SK-N-MC (cell line): ENCODE measurements at regions not wholly inside any gene's neighbourhood (a gene's known extent, or its start where the extent isn't known, plus 50 kb on each side); places are given as distances from the start of the nearest gene placed in this dataset.

Source experiments
- EZH2 ChIP-seq: fragments of 200-600 bp; sonication (generic); IDR thresholded peaks from one replicate; pipeline ENCODE4 v1.6.1; 2017; ENCODE audit warnings: antibody characterized with exemption
- POLR2AphosphoS5 ChIP-seq: IDR thresholded peaks from 2 replicates; pipeline ENCODE4 v1.6.1; 2012; ENCODE audit warnings: mild to moderate bottlenecking, low read depth, low read length, borderline replicate concordance

DNA sequence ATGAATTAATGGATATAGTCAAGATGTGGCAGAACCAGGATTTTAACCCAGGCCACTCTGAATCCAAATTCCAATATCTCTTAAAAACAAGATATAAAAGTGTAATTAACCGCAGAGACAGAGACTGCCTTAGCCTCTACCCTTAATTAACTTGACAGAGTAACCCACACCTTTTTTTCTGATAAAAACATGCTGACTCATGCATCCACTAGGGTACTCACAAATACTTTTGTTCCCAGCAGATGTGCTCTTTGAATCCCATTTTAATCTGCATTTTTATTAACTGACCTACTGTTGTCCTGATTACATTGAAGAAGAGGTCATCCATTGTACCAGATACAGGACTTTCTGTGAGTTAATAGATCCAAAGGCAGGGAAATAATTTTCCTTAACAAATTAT is 278.3 kb downstream of the CHL1 start:
- no peak for TF ChIP-seq POLR2AphosphoS5
- no peak for TF ChIP-seq EZH2
